ENCODE measurements at regions not wholly inside any gene's neighbourhood (a gene's known extent, or its start where the extent isn't known, plus 50 kb on each side); places are given as distances from the start of the nearest gene placed in this dataset.

DNA sequence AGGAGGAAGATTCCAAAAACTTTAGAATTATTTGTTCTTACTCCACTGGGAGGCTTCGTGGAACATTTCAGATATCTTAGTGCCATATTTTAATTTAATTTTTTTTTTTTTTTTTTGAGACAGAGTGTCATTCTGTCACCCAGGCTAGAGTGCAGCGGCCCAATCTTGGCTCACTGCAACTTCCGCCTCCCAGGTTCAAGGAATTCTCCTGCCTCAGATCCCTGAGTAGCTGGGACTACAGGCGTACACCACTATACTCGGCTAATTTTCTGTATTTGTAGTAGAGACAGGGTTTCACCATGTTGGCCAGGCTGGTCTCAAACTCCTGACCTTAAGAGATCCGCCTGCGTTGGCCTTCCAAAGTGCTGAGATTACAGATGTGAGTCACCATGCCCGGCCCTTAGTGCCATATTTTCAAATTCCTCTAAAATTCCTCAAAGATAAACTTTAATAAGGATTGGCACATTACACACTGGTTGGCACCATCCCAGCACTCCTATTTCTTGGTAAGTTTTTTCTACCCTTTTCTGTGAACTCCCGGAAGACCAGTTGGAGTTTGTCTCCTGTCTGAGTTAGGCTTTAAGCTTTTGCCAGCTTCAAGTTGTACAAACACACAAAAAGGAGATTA, 693.7 kb downstream of the MCTP2 start:
- no peak for DNase-seq

DNA sequence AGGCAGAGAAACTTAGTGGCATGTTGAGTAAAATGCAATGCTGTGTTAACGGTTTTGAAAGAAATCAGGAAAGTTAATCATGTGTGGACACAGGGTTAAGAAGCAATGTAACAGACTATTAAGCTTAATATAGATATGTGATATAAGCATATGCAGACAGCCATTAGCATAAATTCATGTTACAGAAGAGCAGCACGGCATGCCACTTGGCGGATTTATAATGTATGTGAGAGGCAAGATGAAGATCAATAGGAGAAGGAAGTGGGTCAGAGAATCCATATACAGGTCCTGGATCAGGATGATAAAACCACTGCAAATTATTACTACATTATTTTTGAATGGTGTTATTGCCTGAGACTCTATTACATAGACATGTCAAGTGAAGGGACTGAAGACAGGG, 694.3 kb downstream of the MCTP2 start:
- DNase-seq, result no peak

DNA sequence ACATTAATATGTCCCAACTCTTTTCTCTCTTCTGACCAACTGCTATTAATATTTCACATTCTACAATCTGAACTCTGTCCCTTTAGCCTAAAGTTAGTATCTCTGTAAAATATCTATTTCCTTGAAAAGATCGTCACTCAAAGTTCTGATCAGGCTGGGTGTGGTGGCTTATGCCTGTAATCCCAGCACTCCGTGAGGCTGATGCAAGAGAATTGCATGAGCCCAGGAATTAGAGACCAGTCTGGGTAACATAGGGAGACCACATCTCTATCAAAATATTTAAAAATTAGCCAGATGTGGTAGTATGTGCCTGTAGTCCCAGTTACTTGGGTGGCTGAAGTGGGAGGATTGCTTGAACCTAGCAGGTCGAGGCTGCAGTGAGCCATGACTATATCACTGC, 695.6 kb downstream of the MCTP2 start:
- no peak for DNase-seq

DNA sequence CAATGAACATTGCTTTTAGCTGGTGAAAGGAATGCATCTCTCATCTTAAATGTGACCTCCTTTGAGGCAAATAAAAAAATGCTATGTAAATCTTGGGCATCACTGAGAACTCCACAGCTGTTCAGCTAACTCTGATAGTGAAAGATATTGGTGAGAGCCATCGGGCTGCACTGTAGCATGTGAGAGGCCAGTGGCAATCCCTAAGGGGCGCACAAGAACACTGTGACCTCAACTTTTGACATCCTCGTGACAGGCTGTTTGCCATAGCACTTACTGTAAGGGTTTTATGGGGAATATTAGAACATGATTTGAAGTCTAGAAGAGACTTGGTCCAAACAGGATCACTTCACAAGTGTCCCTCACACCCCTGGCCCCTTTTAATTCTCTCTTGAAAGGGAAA, 697.9 kb downstream of the MCTP2 start:
- DNase-seq, result no peak

DNA sequence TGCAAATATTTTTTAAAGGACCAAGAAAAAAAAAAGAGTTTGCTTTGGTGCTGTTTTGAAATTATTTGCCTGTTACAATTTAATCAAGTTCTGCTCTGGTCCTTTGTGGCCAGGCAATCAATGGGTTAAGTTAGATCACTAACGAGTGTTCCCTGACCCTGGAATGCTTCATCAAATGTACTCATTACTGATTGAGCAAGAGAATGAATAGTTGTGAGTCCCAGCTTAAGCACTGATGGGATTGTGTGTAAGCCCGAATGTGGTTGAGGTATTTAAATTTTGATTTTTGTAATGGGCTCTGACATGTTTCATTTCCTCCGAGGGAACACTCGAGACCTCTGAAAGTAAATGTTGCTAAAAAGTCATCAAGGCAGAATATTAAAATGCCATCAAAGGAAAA, 699.1 kb downstream of the MCTP2 start:
- DNase-seq, result no peak

DNA sequence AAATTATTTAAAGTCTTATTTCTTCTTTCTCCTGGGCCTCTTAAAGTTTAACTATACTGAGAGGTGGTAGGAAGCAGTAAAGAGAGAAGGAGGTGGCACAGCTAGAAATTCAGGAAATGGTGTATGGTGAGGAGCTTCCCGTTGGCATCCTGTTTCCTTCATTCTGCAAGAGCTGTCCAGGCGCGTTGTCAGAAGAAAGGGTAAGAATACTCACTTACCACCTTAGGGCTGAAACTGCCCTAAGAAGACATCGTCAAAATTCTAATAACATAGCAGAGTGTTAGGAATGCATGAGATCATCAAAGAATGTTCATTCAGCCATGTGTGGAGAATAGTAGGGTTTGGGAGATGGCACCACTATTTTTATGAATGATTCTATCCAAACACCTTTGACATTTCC, 699.6 kb downstream of the MCTP2 start:
- DNase-seq, result no peak

DNA sequence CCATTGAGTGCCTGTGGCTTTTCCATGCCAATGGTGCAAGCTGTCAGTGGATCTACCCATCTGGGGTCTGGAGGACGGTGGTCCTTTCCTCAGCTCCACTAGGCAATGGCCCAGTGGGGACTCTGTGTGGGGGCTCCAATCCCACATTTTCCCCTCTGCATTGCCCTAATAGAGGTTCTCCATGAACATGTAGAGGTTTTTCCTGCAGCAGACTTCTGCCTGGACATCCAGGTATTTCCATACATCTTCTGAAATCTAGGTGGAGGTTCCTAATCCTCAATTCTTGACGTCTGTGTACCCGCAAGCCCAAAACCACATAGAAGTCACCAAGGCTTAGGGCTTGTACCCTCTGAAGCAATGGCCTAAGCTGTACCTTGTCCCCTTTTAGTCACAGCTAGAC, 703.1 kb downstream of the MCTP2 start:
- no peak for DNase-seq

DNA sequence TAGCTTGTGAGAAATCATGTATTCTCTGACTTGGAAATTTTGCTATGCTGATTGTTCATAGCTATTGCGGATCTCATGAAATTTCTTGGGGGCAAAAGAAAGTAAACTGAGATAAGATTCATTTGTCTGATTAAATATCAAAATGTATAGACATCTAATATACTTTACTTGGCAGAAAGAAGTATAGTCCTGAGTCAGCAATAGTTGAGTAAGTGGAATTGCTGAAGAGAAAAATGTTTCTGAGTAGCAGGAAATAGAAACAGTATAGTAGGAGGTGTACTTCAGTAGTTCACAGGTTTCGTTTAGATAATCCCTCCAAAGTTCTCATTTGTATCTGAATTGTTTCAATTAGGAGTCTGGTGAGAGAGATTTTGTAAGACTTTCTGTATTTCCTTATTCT, 705.9 kb downstream of the MCTP2 start:
- no peak for DNase-seq

DNA sequence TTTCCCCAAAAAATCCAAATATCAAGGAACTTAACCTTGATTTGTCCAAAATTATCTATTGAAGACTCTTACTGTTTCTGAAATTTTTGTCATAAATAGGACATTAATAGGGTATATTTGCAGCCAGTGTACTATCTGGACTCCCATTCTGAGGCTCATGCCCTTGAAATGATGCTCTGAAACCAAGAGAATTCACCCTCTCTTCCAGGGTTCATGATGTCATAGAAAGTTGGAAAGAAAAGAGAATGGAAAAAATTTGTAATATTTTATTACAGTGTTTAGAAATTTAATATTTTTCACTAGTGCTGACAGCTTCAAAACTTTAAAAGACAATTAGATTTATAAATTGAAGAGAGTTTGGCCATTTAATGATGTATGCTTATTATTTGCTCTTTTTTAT, 712.5 kb downstream of the MCTP2 start:
- no peak for DNase-seq

DNA sequence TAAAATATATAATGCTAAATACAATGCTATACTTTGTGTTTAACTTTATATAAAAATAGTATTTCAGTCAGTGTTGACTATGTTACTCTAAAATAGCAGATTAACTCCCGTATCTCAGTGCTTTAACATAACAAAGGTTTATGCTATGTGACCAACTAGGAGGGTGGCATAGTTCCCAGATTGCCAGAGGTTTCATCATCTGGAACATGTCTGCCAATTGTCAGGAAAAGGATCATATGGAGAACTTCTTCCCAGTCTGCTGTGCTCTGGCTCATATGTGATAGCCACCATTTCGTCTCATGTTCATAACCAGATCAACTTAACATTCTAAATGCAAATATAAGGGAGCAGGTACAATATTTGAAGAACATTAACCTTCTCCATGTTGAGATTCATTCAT, 720.2 kb downstream of the MCTP2 start:
- no peak for DNase-seq

DNA sequence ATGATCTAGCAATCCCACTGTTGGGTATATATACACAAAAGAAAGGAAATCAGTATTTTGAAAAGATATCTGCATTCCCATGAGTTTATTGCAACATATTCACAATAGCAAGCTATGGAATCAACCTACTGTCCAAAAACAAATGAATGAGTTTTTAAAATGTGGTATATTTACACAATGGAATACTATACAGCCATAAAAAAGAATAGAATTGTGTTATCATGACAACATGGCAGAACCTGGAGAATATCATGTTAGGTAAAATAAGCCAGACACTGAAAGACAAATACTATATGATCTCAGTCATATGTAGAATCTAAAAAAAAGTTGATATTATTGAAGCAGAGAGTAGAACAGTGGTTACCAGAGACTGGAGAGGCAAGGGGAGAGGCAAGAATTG, 732.6 kb downstream of the MCTP2 start:
- DNase-seq, result no peak

DNA sequence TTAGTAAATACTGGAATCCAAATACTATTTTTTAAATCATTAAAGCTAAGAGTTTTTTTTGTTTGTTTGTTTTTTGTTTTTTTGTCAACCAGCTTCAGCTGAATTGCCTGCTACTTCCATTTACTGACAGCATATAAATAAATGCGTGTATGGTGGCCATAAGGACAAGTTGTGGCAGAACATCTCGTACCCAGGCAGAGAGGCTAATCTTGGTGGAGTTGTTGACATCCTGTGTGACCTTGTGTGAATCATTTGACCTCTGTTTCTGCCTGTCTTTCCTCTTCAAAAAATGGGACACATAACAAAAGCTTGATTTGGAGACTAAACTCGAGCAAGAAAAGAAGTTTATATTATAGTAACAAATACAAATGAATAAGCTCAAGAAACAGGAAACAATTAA, 734.2 kb downstream of the MCTP2 start:
- no peak for DNase-seq

DNA sequence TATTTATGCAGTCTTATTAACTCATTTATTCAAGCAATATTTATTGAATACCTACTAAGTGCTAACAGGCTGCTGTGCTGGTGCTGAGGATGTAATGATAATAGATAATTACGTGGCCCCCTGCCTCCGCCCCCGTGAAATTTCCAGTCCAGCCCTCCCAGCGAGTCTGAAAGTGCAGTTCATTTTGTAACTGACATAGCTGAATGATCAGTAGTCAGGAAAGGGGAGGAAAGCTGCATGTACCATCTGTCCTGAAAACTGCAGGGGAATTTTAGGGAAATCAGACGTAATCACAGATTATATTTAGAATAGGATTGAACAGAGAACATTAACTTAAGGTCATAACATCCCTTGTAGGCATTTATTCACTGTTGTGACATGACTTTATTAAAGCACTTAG, 736.8 kb downstream of the MCTP2 start:
- DNase-seq, result no peak

DNA sequence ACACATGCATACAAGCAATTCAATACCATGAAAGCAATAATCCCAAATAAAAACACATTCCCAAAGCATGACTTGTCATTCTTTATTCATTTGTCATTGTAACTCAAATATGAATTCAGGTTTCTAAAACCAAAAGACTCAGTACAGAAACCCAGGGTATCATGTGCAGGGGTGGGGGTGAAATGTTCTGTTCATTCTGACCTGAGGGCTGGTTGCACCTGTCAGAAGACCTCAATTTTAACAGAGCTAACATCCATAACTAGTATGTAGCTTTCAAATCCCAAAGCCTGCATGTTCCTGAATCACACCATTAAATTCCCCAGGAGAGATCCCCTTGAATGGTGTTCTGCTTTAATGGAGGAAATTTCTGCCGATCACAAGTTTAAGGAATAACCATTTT, 738.7 kb downstream of the MCTP2 start:
- DNase-seq, result no peak

DNA sequence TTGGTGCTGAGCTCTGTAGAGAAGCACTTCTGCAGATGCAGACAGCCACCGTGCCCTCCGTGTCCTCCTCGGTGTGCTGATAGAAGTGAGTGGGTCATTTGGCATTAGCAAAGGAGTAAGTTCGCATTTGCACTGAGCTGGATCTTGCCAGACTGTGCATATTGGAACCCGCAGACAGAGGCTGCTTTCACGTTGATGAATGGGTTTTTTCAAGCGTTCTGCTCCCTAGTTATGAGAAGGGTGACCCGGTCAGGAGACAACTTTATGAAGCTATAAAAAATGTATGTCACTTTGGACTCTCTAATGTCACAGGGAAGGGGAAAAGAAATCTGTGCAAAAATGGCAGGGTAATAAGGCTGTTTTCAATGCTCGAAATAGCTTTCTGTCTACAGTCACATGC, 739.4 kb downstream of the MCTP2 start:
- no peak for DNase-seq

DNA sequence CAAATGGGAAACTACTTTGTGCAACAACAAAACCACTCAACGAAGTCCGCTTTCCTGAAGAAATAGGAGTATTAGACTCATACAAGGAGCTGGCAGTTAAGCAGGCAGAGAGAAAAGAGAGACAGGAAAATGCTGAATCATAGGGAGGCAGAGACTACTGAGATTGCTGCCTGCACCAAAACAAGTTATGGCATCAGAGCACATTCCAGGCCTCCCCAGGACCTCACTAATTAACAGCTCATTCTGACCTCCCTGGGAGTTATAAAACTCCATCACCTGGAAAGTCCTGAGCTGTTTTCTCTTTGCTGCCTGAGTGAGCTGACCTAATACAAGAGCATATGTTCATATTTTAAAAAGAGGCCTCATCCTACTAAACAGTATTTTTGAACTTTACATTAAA, 741.0 kb downstream of the MCTP2 start:
- no peak for DNase-seq

DNA sequence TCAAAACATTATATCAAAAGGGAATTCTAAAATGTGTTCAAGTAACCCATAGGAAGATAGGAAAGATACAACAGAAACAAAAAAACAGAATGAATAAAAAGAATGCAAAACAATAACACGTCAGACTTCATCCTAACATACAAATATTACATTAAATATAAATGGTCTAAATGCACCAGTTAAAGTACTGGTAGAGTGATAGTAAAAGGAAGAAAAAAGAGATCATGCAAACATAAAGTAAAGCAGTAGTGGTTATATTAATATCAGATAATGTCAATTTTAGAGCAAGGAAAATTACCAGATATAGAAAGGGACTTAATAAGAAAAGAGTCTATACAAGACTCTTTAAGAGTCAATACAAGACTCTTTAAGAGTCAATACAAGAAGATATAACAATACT, 755.7 kb downstream of the MCTP2 start:
- no peak for DNase-seq

DNA sequence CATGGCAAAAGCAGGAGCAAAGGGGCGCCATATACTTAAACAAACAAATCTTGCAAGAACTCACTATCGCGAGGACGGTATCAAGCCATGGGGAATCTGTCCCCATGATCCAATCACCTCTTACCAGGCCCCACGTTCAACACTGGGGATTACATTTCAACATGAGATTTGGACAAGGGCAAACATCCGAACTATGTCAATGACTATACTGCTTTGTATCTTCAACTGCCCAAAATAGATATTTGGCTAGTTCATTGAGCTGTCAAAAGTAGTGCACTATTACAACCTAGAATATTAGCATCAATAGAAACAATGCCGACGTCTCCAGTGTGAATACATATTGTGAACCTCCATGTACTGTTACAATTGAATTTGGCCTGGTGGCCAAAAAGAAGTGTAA, 760.4 kb downstream of the MCTP2 start:
- DNase-seq, result no peak

DNA sequence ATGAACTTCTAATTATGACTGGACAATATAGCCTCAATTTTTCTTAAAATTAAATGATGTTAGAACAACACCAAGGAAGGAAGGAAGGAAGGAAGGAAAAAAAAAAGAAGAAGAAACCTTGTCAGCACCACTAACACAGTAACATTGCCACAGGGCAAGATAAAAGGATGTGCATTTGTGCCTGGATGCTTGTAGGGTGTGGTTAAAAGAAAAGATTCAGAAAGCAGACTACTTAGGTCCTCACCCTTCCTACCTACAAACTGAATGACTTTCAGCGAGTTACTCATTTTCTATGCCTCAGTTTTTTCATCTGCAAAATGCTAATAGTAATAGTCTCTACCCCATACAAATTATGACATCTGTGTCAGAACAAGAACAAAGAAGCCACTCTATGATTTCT, 778.3 kb downstream of the MCTP2 start:
- DNase-seq, result no peak

DNA sequence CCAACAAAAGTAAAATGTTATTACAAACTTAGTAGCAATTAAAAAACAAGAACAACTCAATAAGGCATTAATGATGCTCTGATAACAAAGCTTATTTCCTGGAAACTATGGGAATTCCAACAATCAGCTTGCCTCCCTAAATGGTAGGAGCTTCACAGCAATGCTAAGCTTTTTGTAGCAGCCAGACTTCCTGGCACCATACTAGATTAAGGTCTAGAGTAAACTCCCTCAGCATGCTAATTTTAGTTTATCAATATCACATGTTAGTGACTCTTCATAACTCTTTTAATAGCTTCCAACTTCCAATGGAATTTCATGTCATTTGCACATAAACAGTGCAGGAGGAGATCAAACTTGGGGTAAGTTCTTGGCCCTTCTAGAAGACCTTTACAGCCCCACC, 782.0 kb downstream of the MCTP2 start:
- DNase-seq, result no peak

DNA sequence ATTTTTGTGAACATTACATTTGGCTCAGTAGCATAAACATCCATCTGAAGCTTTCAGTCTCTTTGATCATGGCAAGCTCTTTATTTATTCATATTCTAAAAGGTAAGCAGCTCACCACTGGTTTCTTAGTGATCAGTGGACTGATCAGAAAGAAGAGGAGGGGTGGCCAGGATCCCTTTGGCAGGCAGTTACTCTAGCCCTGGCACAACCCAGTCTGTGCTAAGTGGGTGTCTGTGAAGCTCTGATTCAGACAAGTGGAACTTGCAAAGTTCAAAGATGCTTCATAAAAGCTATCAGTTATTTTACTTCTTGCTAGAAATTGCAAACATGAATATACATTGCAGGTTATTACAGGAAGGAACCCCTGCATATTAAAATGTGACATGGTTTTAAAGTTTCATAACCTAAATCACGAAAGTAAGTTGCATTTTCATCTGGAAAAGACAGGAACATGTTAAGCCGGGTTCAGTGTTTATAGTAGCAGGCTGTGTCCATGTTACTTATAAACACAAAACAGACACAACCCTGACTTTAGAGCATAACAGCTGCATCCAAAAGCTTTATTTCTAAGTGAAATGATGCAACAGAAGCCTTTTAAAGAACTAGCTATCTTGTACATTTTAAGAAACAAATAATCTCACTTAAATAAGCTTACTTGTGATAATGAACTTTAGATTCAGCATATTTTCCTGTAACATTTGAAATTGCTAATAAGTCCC, 785.3 kb downstream of the MCTP2 start:
- no peak for DNase-seq

DNA sequence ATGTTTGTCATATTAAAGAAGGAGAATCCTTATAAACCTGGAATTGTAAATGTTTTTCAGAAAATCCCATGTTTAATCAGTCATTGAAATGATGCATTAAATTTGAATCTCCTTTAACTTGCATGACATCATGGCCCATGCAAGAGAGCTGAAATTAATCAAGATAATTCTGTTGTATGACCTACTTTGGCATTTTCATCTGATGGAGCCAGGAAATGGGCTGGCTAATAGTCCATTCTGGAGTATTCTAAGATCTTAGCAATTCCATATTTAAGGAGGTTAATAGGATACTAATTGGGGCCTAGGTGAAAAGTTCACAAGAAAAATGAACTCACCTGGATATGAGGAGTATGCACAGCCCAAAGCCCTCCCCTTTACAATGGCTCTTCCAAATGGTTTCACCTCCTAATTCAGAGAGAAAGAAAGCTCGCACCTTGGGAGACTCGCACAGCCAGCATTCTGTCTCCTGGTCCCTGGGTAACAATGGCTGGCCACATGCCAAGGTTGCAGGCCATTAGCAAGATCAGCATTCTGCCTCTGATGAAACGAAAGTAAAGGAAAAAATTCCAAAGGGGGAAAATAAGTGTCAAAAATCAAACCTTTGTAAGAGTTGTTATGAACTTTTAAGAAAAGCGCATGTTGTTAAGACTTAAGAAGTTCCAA, 786.4 kb downstream of the MCTP2 start:
- DNase-seq, result no peak

DNA sequence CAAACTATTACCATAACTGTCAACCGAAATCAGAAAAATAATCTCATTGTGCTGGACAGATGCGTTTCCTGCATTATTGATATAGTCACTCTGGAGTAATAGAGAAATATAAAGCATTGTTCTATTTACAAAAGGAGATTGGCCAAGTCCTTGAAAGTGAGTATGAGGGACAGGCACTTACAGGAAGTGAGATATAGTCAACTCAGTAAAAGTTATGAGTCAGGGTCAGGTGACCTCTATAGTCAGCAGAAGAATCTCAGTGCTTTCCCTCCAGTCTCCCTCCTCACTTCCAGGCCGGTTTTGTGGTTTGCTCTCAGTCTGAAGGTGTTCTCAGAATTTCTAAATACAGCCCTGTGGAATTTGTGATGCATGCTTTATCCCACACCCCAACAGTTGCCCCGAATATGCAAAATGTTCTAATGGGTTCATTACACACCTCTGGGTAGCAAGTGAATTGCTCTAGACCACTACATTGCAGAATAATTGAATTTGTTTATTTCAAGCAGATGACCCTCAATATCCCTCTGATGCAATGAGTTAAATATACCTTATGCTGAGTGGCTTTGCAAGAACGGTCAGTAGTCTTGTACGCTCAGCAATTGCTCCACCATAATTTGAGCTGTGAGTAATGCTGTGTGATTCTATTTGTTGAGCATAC, 787.7 kb downstream of the MCTP2 start:
- DNase-seq, result peak; percentile 18

DNA sequence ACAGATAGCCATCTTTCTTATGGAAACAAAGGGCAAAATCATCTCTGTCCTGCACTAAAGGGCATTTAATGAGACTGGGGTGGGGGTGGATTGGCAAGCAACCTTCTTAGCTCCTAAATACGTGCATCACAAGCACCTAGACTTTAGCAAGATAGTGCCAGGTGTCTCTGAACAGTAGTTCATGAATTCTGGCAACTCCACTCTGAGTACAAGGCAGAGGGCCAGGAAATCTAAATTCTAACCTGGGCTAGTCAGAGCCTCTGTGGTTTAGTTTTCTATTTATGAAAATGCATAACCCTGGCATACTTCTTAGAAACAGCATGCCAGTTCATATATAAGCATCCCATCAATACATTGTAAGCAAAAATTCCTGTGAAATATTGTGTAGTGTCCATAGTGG, 788.5 kb downstream of the MCTP2 start:
- no peak for DNase-seq

All from inflammatory macrophage treated with lipopolysaccharide for 4 hours (primary cell).